Keratinocyte (primary cell): ENCODE measurements at regions not wholly inside any gene's neighbourhood (a gene's known extent, or its start where the extent isn't known, plus 50 kb on each side); places are given as distances from the start of the nearest gene placed in this dataset.
"Not testable (repeated sequence)": the region's sequence is repeated elsewhere in the genome, so short reads cannot be mapped to it uniquely, and the experiment has no call there.

Source experiments
- DNase-seq: peaks from one replicate; pipeline ENCODE4 v3.0.0-alpha.2; 2011; ENCODE audit warnings: low read depth, missing footprints, low spot score
- FAIRE-seq: peaks from 2 replicates; lab custom pipeline; 2011; peaks lifted over from hg19 to GRCh38; lab: Jason Lieb, UNC
- H2AFZ ChIP-seq: 2 replicates; pipeline ENCODE4 v1.6.0; 2012; ENCODE audit warnings: low read length, control low read depth, inconsistent platforms; ENCODE audit not compliant: control insufficient read depth
- H3K27ac ChIP-seq: 2 replicates; pipeline ENCODE4 v1.5.1; 2011; ENCODE audit warnings: low read length; ENCODE audit not compliant: control insufficient read depth, insufficient read depth
- H3K27me3 ChIP-seq: 3 replicates; pipeline ENCODE4 v1.6.0; 2011; ENCODE audit warnings: low read length; ENCODE audit not compliant: control insufficient read depth, insufficient read depth; ENCODE audit errors: extremely low read depth
- H3K36me3 ChIP-seq, 2 experiments: 2 replicates in 1 of 2; 3 replicates in 1 of 2; pipeline ENCODE4 v1.5.1; 2011; ENCODE audit warnings: low read length in 2 of 2, mild to moderate bottlenecking in 1 of 2; ENCODE audit not compliant: control insufficient read depth in 2 of 2, insufficient read depth in 2 of 2; ENCODE audit errors: extremely low read depth in 1 of 2
- H3K4me1 ChIP-seq: 3 replicates; pipeline ENCODE4 v1.5.1; 2011; ENCODE audit warnings: low read length; ENCODE audit not compliant: control insufficient read depth, insufficient read depth; ENCODE audit errors: extremely low read depth
- H3K4me2 ChIP-seq: 3 replicates; pipeline ENCODE4 v1.6.0; 2011; ENCODE audit warnings: low read depth, low read length; ENCODE audit not compliant: control insufficient read depth, insufficient read depth; ENCODE audit errors: extremely low read depth
- H3K4me3 ChIP-seq, 3 experiments: fragments of 200-600 bp in 1 of 3; sonication (generic) in 1 of 3; 2 replicates in 2 of 3; 3 replicates in 1 of 3; pipeline ENCODE4 v1.5.1; 2011 to 2016; ENCODE audit warnings: low read length in 3 of 3, mild to moderate bottlenecking in 3 of 3, control low read depth in 2 of 3, inconsistent platforms in 1 of 3, low read depth in 1 of 3, mixed read lengths in 1 of 3, mixed run types in 1 of 3, moderate library complexity in 1 of 3; ENCODE audit not compliant: control insufficient read depth in 2 of 3, insufficient read depth in 2 of 3; ENCODE audit errors: extremely low read depth in 1 of 3
- H3K79me2 ChIP-seq: 2 replicates; pipeline ENCODE4 v1.6.0; 2012; ENCODE audit warnings: low read length; ENCODE audit not compliant: control insufficient read depth, insufficient read depth
- H3K9ac ChIP-seq: 3 replicates; pipeline ENCODE4 v1.6.0; 2011; ENCODE audit warnings: low read length; ENCODE audit not compliant: control insufficient read depth, insufficient read depth; ENCODE audit errors: extremely low read depth
- H3K9me1 ChIP-seq: 3 replicates; pipeline ENCODE4 v1.6.0; 2011; ENCODE audit warnings: low read length; ENCODE audit not compliant: control insufficient read depth, insufficient read depth; ENCODE audit errors: extremely low read depth
- H3K9me3 ChIP-seq: 2 replicates; pipeline ENCODE4 v1.5.1; 2012; ENCODE audit warnings: low read depth, low read length; ENCODE audit not compliant: control insufficient read depth
- H4K20me1 ChIP-seq: 3 replicates; pipeline ENCODE4 v1.6.0; 2011; ENCODE audit warnings: low read length; ENCODE audit not compliant: control insufficient read depth, insufficient read depth; ENCODE audit errors: extremely low read depth
- CTCF ChIP-seq, 3 experiments: IDR thresholded peaks in 1 of 3; conservative IDR thresholded peaks in 1 of 3; optimal IDR thresholded peaks in 1 of 3; 2 replicates in 2 of 3; 3 replicates in 1 of 3; pipeline versions ENCODE3 to v1.5.1; 2011; ENCODE audit warnings: low read length in 3 of 3, mild to moderate bottlenecking in 3 of 3, moderate library complexity in 2 of 3, control low read depth in 1 of 3, inconsistent platforms in 1 of 3; ENCODE audit not compliant: insufficient read depth in 2 of 3; ENCODE audit errors: extremely low read depth in 1 of 3
- EZH2 ChIP-seq: IDR thresholded peaks from one replicate; pipeline ENCODE4 v1.6.1; 2012; ENCODE audit warnings: inconsistent platforms, mild to moderate bottlenecking, low read length, moderate library complexity
- dilution Hi-C: fragments of 300-500 bp; cut with MboI; formaldehyde crosslinking; loops from one replicate; pipeline ENCODE4 v1.7.0; 2020; ENCODE audit warnings: low sequenced_read_pairs; ENCODE audit not compliant: extremely low pct_ligation_motif_present

- Histone ChIP-seq H3K79me2 (no peaks in the 10 kb centered on the region), H3K9me1 (no peaks in the 10 kb centered on the region), H2AFZ (no peak overlapping the region), H3K4me2 (no peak overlapping the region), H3K27me3 (no peaks in the 10 kb centered on the region), H3K4me3 (no peak overlapping the region), H3K4me1 (no peaks in the 10 kb centered on the region), H3K9me3 (no peaks in the 10 kb centered on the region), H3K27ac (no peak overlapping the region), H3K9ac (no peak overlapping the region), H4K20me1 (no peaks in the 10 kb centered on the region), H3K36me3 (no peaks in the 10 kb centered on the region)
- FAIRE-seq: no peak
- dilution Hi-C loops: no loop called here
- no peak for DNase-seq
- TF ChIP-seq CTCF (optimal IDR thresholded peaks at IDR 0.05 in 1 of 3, IDR thresholded peaks at IDR 0.05 in 1 of 3, conservative IDR thresholded peaks at IDR 0.05 in 1 of 3; ENCODE audit: extremely low read depth in 1 of 3, insufficient read depth in 2 of 3, low read length in 3 of 3): no peak
- no peak for TF ChIP-seq EZH2
Observed at GRCh38 chr9:78408388-78408787, 111.5 kb downstream of the PSAT1 start.

GRCh38 chr9:78409928-78410510, 113.1 kb downstream of the PSAT1 start:
- H3K9ac ChIP-seq, H4K20me1 ChIP-seq, dilution Hi-C loops, H3K4me1 ChIP-seq, H3K36me3 ChIP-seq, H2AFZ ChIP-seq, H3K9me3 ChIP-seq, H3K9me1 ChIP-seq, FAIRE-seq, H3K4me2 ChIP-seq, H3K4me3 ChIP-seq, DNase-seq, H3K27ac ChIP-seq, H3K27me3 ChIP-seq, H3K79me2 ChIP-seq: not testable (repeated sequence)

- dilution Hi-C loops: no loop called here
- no peak for DNase-seq
- no peak for TF ChIP-seq CTCF (optimal IDR thresholded peaks at IDR 0.05 in 1 of 3, IDR thresholded peaks at IDR 0.05 in 1 of 3, conservative IDR thresholded peaks at IDR 0.05 in 1 of 3; ENCODE audit: extremely low read depth in 1 of 3, insufficient read depth in 2 of 3, low read length in 3 of 3)
- no peak for TF ChIP-seq EZH2
- Histone ChIP-seq H3K9ac (no peak overlapping the region), H3K9me3 (no peaks in the 10 kb centered on the region), H3K4me3 (no peak overlapping the region), H2AFZ (no peak overlapping the region), H3K4me1 (no peaks in the 10 kb centered on the region), H3K4me2 (no peak overlapping the region), H3K79me2 (no peaks in the 10 kb centered on the region), H3K9me1 (no peaks in the 10 kb centered on the region), H3K36me3 (no peaks in the 10 kb centered on the region), H3K27me3 (no peaks in the 10 kb centered on the region), H4K20me1 (no peaks in the 10 kb centered on the region), H3K27ac (no peak overlapping the region)
- no peak for FAIRE-seq
Observed at GRCh38 chr9:78422309-78422708, 125.4 kb downstream of the PSAT1 start.
